ENCODE measurements at regions not wholly inside any gene's neighbourhood (a gene's known extent, or its start where the extent isn't known, plus 50 kb on each side); places are given as distances from the start of the nearest gene placed in this dataset.

GRCh38 chr15:87300146-87300545 is 956.4 kb downstream of the NTRK3 start:
- TF ChIP-seq CTCF (IDR thresholded peaks at IDR 0.05; ENCODE audit: borderline replicate concordance, extremely low read depth, low read length, poor library complexity, severe bottlenecking) (no peak), EZH2 (IDR thresholded peaks at IDR 0.05; ENCODE audit: borderline replicate concordance, low read depth, low read length, severe bottlenecking) (no peak)
